HepG2 (cell line): ENCODE measurements at regions not wholly inside any gene's neighbourhood (a gene's known extent, or its start where the extent isn't known, plus 50 kb on each side); places are given as distances from the start of the nearest gene placed in this dataset.

Source experiments
- ATAC-seq: fragments of 200-7000 bp; cut with Tn5 transposase; 3 replicates; pipeline ENCODE4 v1.9.1; 2020; ENCODE audit warnings: mild to moderate bottlenecking, moderate library complexity
- BruUV-seq: library from RNA; stranded (reverse); fragments of 400-500 nt; replicated peaks from 2 replicates; lab custom pipeline; 2021; lab: Mats Ljungman, UMichigan
- CTCF ChIA-PET: fragments of 300-600 bp; formaldehyde crosslinking; extraction: SDS; loops from one replicate; lab custom pipeline; 2021; ENCODE audit warnings: low total read pairs, inconsistent platforms, low intra/inter-chr PET ratio; lab: Yijun Ruan, JAX
- POLR2A ChIA-PET: fragments of 350-600 bp; sonication (Branson Sonifier 250); formaldehyde crosslinking; loops from one replicate; lab custom pipeline; 2020; ENCODE audit warnings: antibody characterized with exemption, inconsistent platforms; lab: Yijun Ruan, JAX
- DNase-seq: peaks from one replicate; pipeline ENCODE4 v3.0.0-alpha.2; 2015; ENCODE audit warnings: low spot score
- FAIRE-seq: peaks from 3 replicates; lab custom pipeline; 2011; peaks lifted over from hg19 to GRCh38; lab: Jason Lieb, UNC
- H2AFZ ChIP-seq: one replicate; pipeline ENCODE4 v1.6.1; 2011; ENCODE audit warnings: low read length, inconsistent platforms
- H3K27ac ChIP-seq: fragments of 300-600 bp; 3 replicates; pipeline ENCODE4 v1.8.0; 2011; ENCODE audit warnings: mixed run types, mild to moderate bottlenecking, mixed read lengths, low read length, inconsistent platforms; ENCODE audit not compliant: insufficient read depth; ENCODE audit errors: extremely low read length
- H3K27me3 ChIP-seq, 2 experiments: fragments of 200-600 bp in 1 of 2; 2 replicates in 1 of 2; 3 replicates in 1 of 2; pipeline versions ENCODE4 v1.6.0 to v1.8.0; 2011; ENCODE audit warnings: low read length in 2 of 2, mild to moderate bottlenecking in 2 of 2, moderate library complexity in 2 of 2, inconsistent platforms in 1 of 2; ENCODE audit not compliant: insufficient read depth in 2 of 2, control insufficient read depth in 1 of 2
- H3K36me3 ChIP-seq, 2 experiments: fragments of 200-600 bp in 1 of 2; replicated peaks in 1 of 2; 2 replicates in 1 of 2; 3 replicates in 1 of 2; pipeline versions ENCODE4 v1.5.1 to v1.8.0; 2011; ENCODE audit warnings: low read length in 2 of 2, inconsistent platforms in 1 of 2; ENCODE audit not compliant: insufficient read depth in 2 of 2, control insufficient read depth in 1 of 2
- H3K4me1 ChIP-seq: 2 replicates; pipeline ENCODE4 v1.5.1; 2012; ENCODE audit warnings: low read length, inconsistent platforms; ENCODE audit not compliant: insufficient read depth
- H3K4me2 ChIP-seq: 2 replicates; pipeline ENCODE4 v1.6.0; 2011; ENCODE audit warnings: low read depth, low read length, inconsistent platforms
- H3K4me3 ChIP-seq, 3 experiments: fragments of 200-600 bp in 1 of 3; sonication (generic), shearing (Covaris generic) in 1 of 3; replicated peaks in 1 of 3; 2 replicates each; pipeline ENCODE4 v1.5.1; 2011 to 2016; ENCODE audit warnings: low read length in 3 of 3, inconsistent platforms in 2 of 3, low read depth in 2 of 3, mild to moderate bottlenecking in 2 of 3, control low read depth in 1 of 3, mixed read lengths in 1 of 3; ENCODE audit not compliant: insufficient read depth in 1 of 3
- H3K79me2 ChIP-seq: one replicate; pipeline ENCODE4 v1.6.1; 2011; ENCODE audit warnings: low read length, inconsistent platforms; ENCODE audit not compliant: insufficient read depth
- H3K9ac ChIP-seq: 2 replicates; pipeline ENCODE4 v1.6.0; 2011; ENCODE audit warnings: mild to moderate bottlenecking, low read depth, low read length, inconsistent platforms; ENCODE audit not compliant: insufficient read depth
- H3K9me3 ChIP-seq: 2 replicates; pipeline ENCODE4 v1.5.1; 2012; ENCODE audit warnings: mild to moderate bottlenecking, low read length
- H4K20me1 ChIP-seq: 2 replicates; pipeline ENCODE4 v1.6.0; 2011; ENCODE audit warnings: inconsistent platforms, mild to moderate bottlenecking, low read length, moderate library complexity; ENCODE audit not compliant: insufficient read depth
- ATM ChIP-seq: fragments of 450-650 bp; IDR thresholded peaks from 2 replicates; pipeline ENCODE4 v1.7.1; 2017; ENCODE audit warnings: mild to moderate bottlenecking, borderline replicate concordance
- BHLHE40 ChIP-seq: IDR thresholded peaks from 2 replicates; pipeline ENCODE4 v1.6.1; 2011; ENCODE audit warnings: low read length, improper control_type of control experiment
- CBFB ChIP-seq: sonication (generic); formaldehyde crosslinking; IDR thresholded peaks from 2 replicates; pipeline ENCODE4 v1.4.0; 2020; ENCODE audit warnings: missing genetic modification reagents
- MATR3 ChIP-seq: sonication (generic); formaldehyde crosslinking; IDR thresholded peaks from 2 replicates; pipeline ENCODE4 v1.4.0; 2020; ENCODE audit warnings: missing genetic modification reagents
- NFYC ChIP-seq: IDR thresholded peaks from 2 replicates; pipeline ENCODE4 v1.6.1; 2016; ENCODE audit warnings: missing genetic modification reagents, missing compliant biosample characterization
- TAF15 ChIP-seq: fragments of 200-400 bp; formaldehyde crosslinking; IDR thresholded peaks from one replicate; pipeline ENCODE4 v1.6.1; 2018; ENCODE audit warnings: mild to moderate bottlenecking, low read depth, low read length; ENCODE audit not compliant: poor library complexity, severe bottlenecking
- ZNF143 ChIP-seq: sonication (generic); formaldehyde crosslinking; IDR thresholded peaks from 2 replicates; pipeline ENCODE4 v1.4.0; 2020; ENCODE audit warnings: missing genetic modification reagents
- ZNF563 ChIP-seq: sonication (generic); formaldehyde crosslinking; IDR thresholded peaks from 2 replicates; pipeline ENCODE4 v1.8.0; 2022; ENCODE audit warnings: mild to moderate bottlenecking, moderate library complexity, missing genetic modification reagents
- WGBS: methylation state at CpG from one replicate; pipeline ENCODE4 v1.1.6; 2017; ENCODE audit warnings: low lambda C conversion rate; 5-methylcytosine and 5-hydroxymethylcytosine counted together
- in situ Hi-C: cut with HindIII; loops from 2 replicates; pipeline ENCODE4 v1.10.0; 2017; ENCODE audit warnings: low pct_unique_long_range_greater_than_20kb; ENCODE audit not compliant: extremely low pct_ligation_motif_present
- intact Hi-C: fragments of 100-400 bp; cut with micrococcal nuclease; formaldehyde crosslinking; loops from one replicate; pipeline ENCODE4 v1.10.0; 2022; ENCODE audit not compliant: unreplicated experiment

GRCh38 chr13:24013189-24013588 is 115.9 kb upstream of the C1QTNF9B start:
- Histone ChIP-seq H3K4me1 (no peaks in the 10 kb centered on the region), H4K20me1 (no peaks in the 10 kb centered on the region), H2AFZ (no peak overlapping the region), H3K27me3 (peaks cover 0 to 20% of the 10 kb centered on the region in 2 experiments; a peak in 4 of 5 replicates), H3K4me3 (no peak overlapping the region), H3K4me2 (no peak overlapping the region), H3K79me2 (no peaks in the 10 kb centered on the region), H3K9ac (no peak overlapping the region), H3K9me3 (no peaks in the 10 kb centered on the region), H3K27ac (no peak overlapping the region), H3K36me3 (no peaks in the 10 kb centered on the region)
- BruUV-seq: no TSS peak
- no peak for TF ChIP-seq MATR3 (CRISPR knock-in tag)
- no peak for TF ChIP-seq ZNF563 (CRISPR knock-in tag)
- CTCF ChIA-PET: no interaction called here
- intact Hi-C loops: no loop called here
- in situ Hi-C loops: no loop called here
- DNase-seq (no peak), FAIRE-seq (no peak), ATAC-seq (no peak)
- 25% methylated on average over 5 of the region's 6 CpGs for WGBS
- POLR2A ChIA-PET: no interaction called here

GRCh38 chr13:24016046-24016445 is 118.7 kb upstream of the C1QTNF9B start:
- POLR2A ChIA-PET: interaction anchor here (0.6 to 1.8 kb wide), 2 partner anchors 9 to 202 kb away, joined by 3 read pairs; no protein-coding TSS in a partner anchor
- no TSS peak for BruUV-seq
- in situ Hi-C loops: loop anchor here (5.0 kb wide), 1 partner anchor 206 kb away; no protein-coding TSS in a partner anchor

More at GRCh38 chr13:24016046-24016445, 118.7 kb upstream of the C1QTNF9B start:
- Histone ChIP-seq H3K4me2 (no peak overlapping the region), H3K27me3 (peaks cover 0 to 20% of the 10 kb centered on the region in 2 experiments; a peak in 3 of 5 replicates), H3K36me3 (no peaks in the 10 kb centered on the region), H3K9me3 (no peaks in the 10 kb centered on the region), H3K27ac (no peak overlapping the region), H4K20me1 (no peaks in the 10 kb centered on the region), H3K4me1 (no peaks in the 10 kb centered on the region), H2AFZ (no peak overlapping the region), H3K4me3 (no peak overlapping the region), H3K9ac (no peak overlapping the region), H3K79me2 (no peaks in the 10 kb centered on the region)
- intact Hi-C loops: no loop called here
- CTCF ChIA-PET: no interaction called here
- no peak for ATAC-seq
- no peak for FAIRE-seq
- TF ChIP-seq TAF15 (no peak), BHLHE40 (no peak), CBFB (CRISPR knock-in tag) (no peak), NFYC (CRISPR knock-in tag) (no peak), ZNF143 (CRISPR knock-in tag) (no peak), ATM (no peak)
- WGBS: 36% methylated on average over 5 of the region's 8 CpGs
- DNase-seq: no peak
